ENCODE measurements at regions not wholly inside any gene's neighbourhood (a gene's known extent, or its start where the extent isn't known, plus 50 kb on each side); places are given as distances from the start of the nearest gene placed in this dataset.
"Not testable (repeated sequence)": the region's sequence is repeated elsewhere in the genome, so short reads cannot be mapped to it uniquely, and the experiment has no call there.

- DNase-seq (ENCODE audit: low read depth in 4 of 4, low spot score in 1 of 4): no peak
Measured at GRCh38 chr18:42533616-42534015, 578.6 kb downstream of the PIK3C3 start.

- no peak for DNase-seq (ENCODE audit: low read depth in 4 of 4, low spot score in 1 of 4)
Measured at GRCh38 chr18:42534313-42534712, 579.3 kb downstream of the PIK3C3 start.

DNA sequence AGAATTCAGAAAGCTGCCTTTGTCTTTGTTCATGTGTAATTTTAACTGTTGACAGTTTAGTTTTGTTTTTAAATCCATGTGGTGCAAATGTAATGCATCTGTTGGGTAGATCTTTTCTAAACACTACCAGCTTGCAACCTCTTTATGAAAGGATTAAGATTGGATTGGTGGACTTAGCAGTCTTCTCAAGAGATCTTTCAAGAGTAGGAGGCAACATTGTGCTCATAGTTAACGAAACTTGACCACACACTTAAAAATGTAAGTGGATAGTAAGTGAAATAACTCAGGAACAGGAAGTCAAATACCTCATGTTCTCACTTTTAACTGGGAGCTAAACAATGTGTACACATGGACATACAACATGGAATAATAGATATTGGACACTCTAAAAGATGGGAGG is 579.0 kb downstream of the RIT2 start:
- DNase-seq (ENCODE audit: low read depth in 4 of 4, low spot score in 1 of 4): no peak

GRCh38 chr18:42537291-42537690 is 578.2 kb downstream of the RIT2 start:
- DNase-seq (ENCODE audit: low read depth in 4 of 4, low spot score in 1 of 4): no peak

- no peak for DNase-seq (ENCODE audit: low read depth in 4 of 4, low spot score in 1 of 4)
Measured at GRCh38 chr18:42544901-42545300, 570.6 kb downstream of the RIT2 start.

DNA sequence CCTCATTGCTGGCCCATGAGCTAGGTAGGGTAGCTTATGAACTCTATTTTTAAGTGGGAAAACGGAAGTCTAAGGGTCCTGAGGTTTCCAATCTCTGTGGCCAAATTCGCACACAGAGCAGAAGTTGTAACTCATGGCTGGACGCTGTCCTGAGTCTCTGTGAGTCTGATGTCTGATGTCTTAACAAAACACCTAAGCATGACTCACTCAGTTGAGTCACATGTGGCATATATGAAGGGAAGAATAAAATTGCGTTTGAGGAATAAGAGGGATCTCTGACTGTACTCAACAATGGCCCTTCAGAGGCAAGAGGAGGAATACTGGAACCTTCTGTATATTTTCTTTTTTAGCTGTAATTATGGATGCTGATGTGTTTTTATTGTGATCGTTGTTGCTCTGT is 569.7 kb downstream of the RIT2 start:
- no peak for DNase-seq (ENCODE audit: low read depth in 4 of 4, low spot score in 1 of 4)

DNA sequence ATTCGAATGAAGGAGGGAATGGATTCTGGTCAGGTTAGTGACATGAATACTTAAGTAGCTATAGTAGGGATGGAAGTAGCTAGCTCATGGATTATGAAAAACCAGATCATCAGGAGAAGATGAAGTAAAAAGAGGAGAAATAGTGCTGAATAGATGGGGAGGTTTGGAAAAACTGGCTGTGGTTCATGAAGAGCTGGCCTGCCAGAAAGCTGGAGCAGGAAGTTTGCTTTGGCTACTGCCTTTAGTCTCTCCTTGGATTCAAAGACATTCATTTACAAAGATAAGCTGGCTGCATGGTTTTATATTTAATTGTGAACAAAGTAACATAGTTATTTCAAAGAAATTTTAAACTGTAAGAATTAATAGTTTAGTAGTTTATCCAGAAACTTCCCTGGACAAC is 567.0 kb downstream of the RIT2 start:
- no peak for DNase-seq (ENCODE audit: low read depth in 4 of 4, low spot score in 1 of 4)

GRCh38 chr18:42549596-42549995 is 565.9 kb downstream of the RIT2 start:
- DNase-seq (ENCODE audit: low read depth in 4 of 4, low spot score in 1 of 4): no peak

DNA sequence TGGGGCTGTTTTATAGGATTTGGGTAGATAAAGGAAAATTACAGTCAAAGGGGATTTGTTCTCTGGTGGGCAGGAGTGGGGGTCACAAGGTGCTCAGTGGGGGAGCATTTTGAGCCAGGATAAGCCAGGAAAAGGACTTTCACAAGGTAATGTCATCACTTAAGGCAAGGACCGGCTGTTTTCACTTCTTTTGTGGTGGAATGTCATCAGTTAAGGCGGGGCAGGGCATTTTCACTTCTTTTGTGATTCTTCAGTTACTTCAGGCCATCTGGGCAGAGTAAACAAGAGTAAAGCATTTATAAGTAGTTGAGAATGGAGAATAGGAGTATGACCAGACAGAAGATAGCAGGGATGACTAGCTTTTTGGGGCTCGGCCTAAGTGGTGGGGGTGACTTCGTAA is 562.9 kb downstream of the RIT2 start:
- not testable (repeated sequence) for DNase-seq (ENCODE audit: low read depth in 4 of 4, low spot score in 1 of 4)

GRCh38 chr18:42559069-42559690 is 556.3 kb downstream of the RIT2 start:
- no peak for DNase-seq (ENCODE audit: low read depth in 4 of 4, low spot score in 1 of 4)

- no peak for DNase-seq (ENCODE audit: low read depth in 4 of 4, low spot score in 1 of 4)
Measured at GRCh38 chr18:42561521-42561920, 554.0 kb downstream of the RIT2 start.

DNA sequence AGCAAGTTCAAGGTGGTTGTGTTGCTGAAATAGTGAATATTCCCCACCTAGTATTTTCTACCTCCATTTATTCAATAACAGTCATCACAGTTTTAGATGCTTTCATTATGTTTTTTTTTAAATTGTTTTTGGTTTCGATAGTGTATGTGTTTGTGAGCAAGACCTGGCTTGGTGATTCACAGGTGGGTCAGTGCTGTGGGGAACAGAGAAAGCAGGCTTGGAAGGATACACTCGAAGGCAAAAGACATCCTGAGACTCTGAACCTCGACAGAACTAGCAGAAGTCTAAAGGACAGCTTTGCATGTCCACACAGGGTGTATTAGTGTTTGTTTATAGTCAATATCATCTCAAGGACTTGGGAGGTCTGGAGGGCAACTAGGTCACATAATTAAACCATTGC is 551.5 kb downstream of the RIT2 start:
- no peak for DNase-seq (ENCODE audit: low read depth in 4 of 4, low spot score in 1 of 4)

GRCh38 chr18:42564761-42565160 is 550.7 kb downstream of the RIT2 start:
- no peak for DNase-seq (ENCODE audit: low read depth in 4 of 4, low spot score in 1 of 4)

GRCh38 chr18:42568773-42569172 is 546.7 kb downstream of the RIT2 start:
- no peak for DNase-seq (ENCODE audit: low read depth in 4 of 4, low spot score in 1 of 4)

GRCh38 chr18:42574871-42575270 is 540.6 kb downstream of the RIT2 start:
- DNase-seq (ENCODE audit: low read depth in 4 of 4, low spot score in 1 of 4): no peak

DNA sequence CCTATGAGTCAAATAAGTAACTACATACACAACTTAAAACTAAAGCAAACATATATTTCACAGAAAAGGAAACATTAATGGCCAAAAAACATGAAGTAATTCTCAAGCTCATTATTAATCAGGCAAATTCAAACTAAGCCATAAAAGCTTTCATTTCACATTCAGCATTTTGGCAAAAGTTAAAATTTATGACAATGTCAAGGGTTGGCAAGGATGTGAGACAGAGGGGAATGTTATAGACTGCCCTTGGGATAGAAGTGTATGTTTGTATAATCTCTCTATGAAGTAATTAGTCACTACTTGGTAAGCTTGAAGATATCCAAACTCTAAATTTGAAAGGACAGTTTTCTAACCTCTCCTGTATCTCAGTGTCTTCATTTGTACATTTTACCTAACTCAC is 539.4 kb downstream of the RIT2 start:
- DNase-seq (ENCODE audit: low read depth in 4 of 4, low spot score in 1 of 4): no peak

DNA sequence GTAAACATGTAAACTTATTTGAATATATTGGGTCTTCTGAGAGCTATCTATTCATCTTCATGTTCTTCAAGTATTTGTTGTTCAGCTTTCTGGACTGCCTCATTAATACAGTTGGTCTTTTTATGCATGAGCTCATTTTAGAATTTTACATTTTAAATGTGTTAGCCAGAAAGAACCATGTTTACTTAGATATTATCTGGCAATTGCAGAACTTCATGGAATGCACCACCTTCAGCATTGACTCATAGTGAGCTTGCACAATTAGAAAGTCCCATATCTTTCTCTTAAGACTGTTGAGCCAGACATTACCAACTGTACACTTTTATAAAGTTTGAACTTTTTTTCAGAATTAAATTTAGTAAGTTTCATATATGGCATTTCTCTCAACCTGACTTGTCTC is 536.7 kb downstream of the RIT2 start:
- no peak for DNase-seq (ENCODE audit: low read depth in 4 of 4, low spot score in 1 of 4)

- no peak for DNase-seq (ENCODE audit: low read depth in 4 of 4, low spot score in 1 of 4)
Measured at GRCh38 chr18:42582266-42582665, 533.2 kb downstream of the RIT2 start.

DNA sequence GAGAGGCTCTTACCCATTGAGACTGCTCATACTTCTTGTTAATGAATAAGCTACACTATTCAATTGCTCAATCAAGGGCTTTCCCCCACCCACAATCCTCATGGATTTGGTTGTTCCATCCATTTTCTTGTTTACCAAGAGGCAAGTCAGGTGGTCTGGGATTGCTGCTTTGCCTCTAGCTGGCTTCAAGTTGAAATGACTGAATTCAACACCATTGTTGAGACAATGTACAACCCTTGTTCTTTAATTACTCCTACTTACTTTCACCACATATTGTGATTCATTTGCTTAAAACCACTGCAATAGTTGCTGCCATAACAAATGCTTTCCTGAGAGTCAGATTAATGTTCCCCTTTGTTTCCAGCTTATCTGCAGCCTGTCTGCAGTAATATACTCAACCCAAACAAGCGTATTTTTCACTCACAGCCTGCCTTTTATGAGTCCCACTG is 532.2 kb downstream of the RIT2 start:
- DNase-seq (ENCODE audit: low read depth in 4 of 4, low spot score in 1 of 4): no peak

- DNase-seq (ENCODE audit: low read depth in 4 of 4, low spot score in 1 of 4): no peak
Measured at GRCh38 chr18:42586601-42587000, 528.9 kb downstream of the RIT2 start.

DNA sequence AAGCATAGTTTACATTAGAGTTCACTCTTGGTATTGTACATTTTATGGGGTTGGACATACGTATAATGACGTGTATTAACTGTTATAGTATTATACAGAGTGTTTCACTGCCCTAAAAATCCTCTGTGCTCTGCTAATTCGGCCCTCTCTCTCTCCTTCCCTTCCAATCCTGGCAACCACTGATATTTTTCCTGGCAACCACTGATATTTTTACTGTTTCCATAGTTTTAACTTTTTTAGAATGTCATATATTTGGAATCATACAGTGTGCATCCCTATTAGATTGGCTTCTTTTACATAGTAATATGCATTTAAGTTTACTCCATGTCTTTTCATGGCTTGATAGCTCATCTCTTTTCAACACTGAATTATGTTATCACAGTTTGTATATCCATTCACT is 526.7 kb downstream of the RIT2 start:
- DNase-seq (ENCODE audit: low read depth in 4 of 4, low spot score in 1 of 4): no peak

DNA sequence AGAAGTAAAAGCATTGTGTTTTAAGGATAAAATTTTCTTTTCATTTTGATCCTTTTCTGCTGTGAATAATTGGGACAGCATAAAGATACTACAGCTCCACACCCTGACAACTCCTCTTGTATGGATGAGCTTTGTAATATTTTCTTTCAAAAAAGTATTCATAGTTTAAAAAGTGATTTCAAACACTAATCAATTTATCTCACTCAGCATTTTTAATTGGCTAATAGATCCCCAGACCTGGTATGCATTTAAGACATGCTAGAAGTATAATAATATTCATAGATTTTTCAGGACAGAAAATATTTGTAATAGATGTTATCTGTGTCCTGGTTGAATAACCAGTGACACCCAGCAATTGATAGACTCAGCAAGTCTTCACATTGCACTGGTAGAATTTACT is 510.7 kb downstream of the RIT2 start:
- DNase-seq (ENCODE audit: low read depth in 4 of 4, low spot score in 1 of 4): no peak

DNA sequence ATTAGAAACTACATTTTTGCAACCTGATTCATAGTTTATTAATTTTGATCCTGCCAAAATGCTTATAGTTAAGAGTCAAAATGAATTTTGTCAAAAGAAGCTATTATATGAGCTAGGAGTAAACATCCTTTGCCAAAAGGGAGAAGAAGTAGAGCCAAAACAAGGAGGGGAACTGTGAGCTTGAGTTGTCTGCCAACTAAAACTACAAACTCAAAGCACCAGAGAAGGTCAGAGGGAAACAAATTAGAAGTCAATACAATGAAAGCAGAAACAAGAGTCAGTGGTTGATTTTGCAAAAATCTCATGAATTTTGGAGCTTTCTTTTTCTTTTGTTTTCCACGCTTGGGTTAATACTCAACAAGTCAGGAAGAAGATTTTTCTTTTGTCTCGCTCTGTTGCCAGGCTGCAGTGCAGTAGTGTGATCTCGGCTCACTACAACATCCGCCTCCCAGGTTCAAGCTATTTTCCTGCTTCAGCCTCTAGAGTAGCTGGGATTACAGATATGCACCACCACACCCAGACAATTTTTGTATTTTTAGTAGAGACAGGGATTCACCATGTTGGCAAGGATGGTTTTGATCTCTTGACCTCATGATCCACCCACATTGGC is 508.5 kb downstream of the RIT2 start:
- no peak for DNase-seq (ENCODE audit: low read depth in 4 of 4, low spot score in 1 of 4)
